SK-N-SH treated with all-trans-retinoic acid at 6 μM for 48 hours (cell line): ENCODE measurements at regions not wholly inside any gene's neighbourhood (a gene's known extent, or its start where the extent isn't known, plus 50 kb on each side); places are given as distances from the start of the nearest gene placed in this dataset.

Source experiments
- PATZ1 ChIP-seq: fragments of 250-450 bp; sonication (Bioruptor Pico); IDR thresholded peaks from 2 replicates; pipeline ENCODE4 v1.8.0; 2020; ENCODE audit warnings: mild to moderate bottlenecking, moderate library complexity, borderline replicate concordance
- RARB ChIP-seq: fragments of 250-450 bp; sonication (Bioruptor Pico); IDR thresholded peaks from 2 replicates; pipeline ENCODE4 v1.8.0; 2021; ENCODE audit warnings: mild to moderate bottlenecking, moderate library complexity
- SNAI2 ChIP-seq: fragments of 250-450 bp; sonication (Bioruptor Pico); IDR thresholded peaks from 2 replicates; pipeline ENCODE4 v1.5.0; 2020; ENCODE audit warnings: mild to moderate bottlenecking, moderate library complexity
- ZFP30 ChIP-seq: fragments of 450-650 bp; formaldehyde crosslinking; IDR thresholded peaks from 2 replicates; pipeline ENCODE4 v1.5.0; 2022; ENCODE audit warnings: mild to moderate bottlenecking, moderate library complexity

- TF ChIP-seq SNAI2 (CRISPR knock-in tag) (no peak), RARB (no peak), PATZ1 (no peak), ZFP30 (no peak)
These were observed 684.2 kb downstream of the LTN1 start for GRCh38 chr21:28308516-28308915.
